ENCODE measurements at regions not wholly inside any gene's neighbourhood (a gene's known extent, or its start where the extent isn't known, plus 50 kb on each side); places are given as distances from the start of the nearest gene placed in this dataset.

DNA sequence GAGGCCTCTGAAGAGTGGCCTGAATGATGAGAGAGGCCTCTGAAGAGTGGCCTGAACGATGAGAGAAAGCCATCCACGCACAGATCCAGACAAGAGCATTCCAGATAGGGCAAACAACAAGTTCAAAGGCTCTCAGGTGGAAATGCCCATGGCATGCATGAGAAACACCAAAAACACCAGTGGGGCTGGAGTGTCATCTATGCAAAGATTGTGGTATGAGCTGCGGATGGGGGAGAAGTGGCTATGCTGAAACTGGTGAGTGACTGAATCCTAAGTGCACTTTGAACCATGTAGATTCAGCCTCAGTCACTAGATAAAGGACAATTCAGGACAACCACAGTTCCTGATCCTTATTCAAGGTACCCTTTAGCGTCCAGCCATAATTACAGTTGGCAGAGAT, 79.4 kb upstream of the GZMB start:
- intact Hi-C loops (cut with micrococcal nuclease), result no loop called here
- BruUV-seq (replicated peaks), result no TSS peak
- Histone ChIP-seq H3K23ac (ENCODE audit: low read depth, low read length) (no peak overlapping the region), H3K18ac (ENCODE audit: low read depth, low read length) (no peak overlapping the region), H3K14ac (replicated peaks; ENCODE audit: low read depth, low read length) (no peak overlapping the region), H4K8ac (ENCODE audit: low read depth in 2 of 2, low read length in 2 of 2) (no peak overlapping the region), H2BK15ac (ENCODE audit: low read depth, low read length) (no peak overlapping the region), H4K5ac (ENCODE audit: low read depth, low read length) (no peak overlapping the region), H3K4ac (ENCODE audit: low read depth, low read length) (no peak overlapping the region), H2AK9ac (replicated peaks; ENCODE audit: low read depth, low read length, poor library complexity) (no peak overlapping the region), H3K9ac (ENCODE audit: low read depth, low read length) (no peak overlapping the region), H2AFZ (replicated peaks; ENCODE audit: low read length, poor library complexity) (no peak overlapping the region), H3K9me1 (ENCODE audit: insufficient read depth, low read length) (no peaks in the 10 kb centered on the region), H3K27me3 (ENCODE audit: control insufficient read depth, insufficient read depth, low read length) (no peaks in the 10 kb centered on the region), H3K4me1 (ENCODE audit: control insufficient read depth, insufficient read depth, low read length) (no peaks in the 10 kb centered on the region), H3K79me1 (ENCODE audit: low read depth in 1 of 2, low read length in 2 of 2) (no peaks in the 10 kb centered on the region), H3K4me2 (ENCODE audit: low read depth, low read length) (no peak overlapping the region), H3K27ac (ENCODE audit: insufficient read depth, low read length) (no peak overlapping the region), H4K20me1 (ENCODE audit: insufficient read depth, low read length) (no peaks in the 10 kb centered on the region), H3K36me3 (ENCODE audit: control insufficient read depth, insufficient read depth, low read length) (no peaks in the 10 kb centered on the region), H4K91ac (ENCODE audit: insufficient read depth, low read depth, low read length) (no peak overlapping the region), H3K9me3 (ENCODE audit: control insufficient read depth, insufficient read depth, low read length) (no peaks in the 10 kb centered on the region), H3K4me3 (ENCODE audit: insufficient read depth, low read depth, low read length) (no peak overlapping the region), H2BK5ac (ENCODE audit: low read depth, low read length, poor library complexity, severe bottlenecking) (no peak overlapping the region), H2BK120ac (ENCODE audit: low read depth, low read length) (no peak overlapping the region), H3K56ac (ENCODE audit: extremely low read depth, insufficient read depth, low read length) (no peak overlapping the region), H2AK5ac (ENCODE audit: low read depth, low read length) (no peak overlapping the region), H2BK20ac (ENCODE audit: low read depth, low read length) (no peak overlapping the region)
- WGBS, 2 experiments (ENCODE audit: extremely low coverage in 2 of 2, insufficient read length in 1 of 2), result no CpG with 5 or more reads among the region's 4 CpGs
- ATAC-seq (ENCODE audit: low read depth), result no peak
- TF ChIP-seq RFX5 (IDR thresholded peaks at IDR 0.05; ENCODE audit: low read depth, low read length), result no peak
- no peak for TF ChIP-seq POLR2A (IDR thresholded peaks at IDR 0.05; ENCODE audit: low read depth, low read length)
- TF ChIP-seq RAD21 (IDR thresholded peaks at IDR 0.05; ENCODE audit: low read length), result no peak
- no peak for TF ChIP-seq MAZ (IDR thresholded peaks at IDR 0.05; ENCODE audit: borderline replicate concordance, low read depth, low read length)
- TF ChIP-seq MXI1 (IDR thresholded peaks at IDR 0.05; ENCODE audit: borderline replicate concordance, low read depth, low read length), result no peak
- TF ChIP-seq MAFK (IDR thresholded peaks at IDR 0.05; ENCODE audit: low read depth, low read length), result no peak
- DNase-seq, result no peak
- ChIA-PET POLR2A (ENCODE audit: unreplicated experiment) (no interaction called here), CTCF (no interaction called here)
- in situ Hi-C loops (cut with MboI; ENCODE audit: low sequenced_read_pairs), result no loop called here
- dilution Hi-C loops (cut with HindIII; ENCODE audit: low sequenced_read_pairs, unreplicated experiment), result no loop called here

Measured in IMR-90 (cell line).